HEK293 (cell line): ENCODE measurements at regions not wholly inside any gene's neighbourhood (a gene's known extent, or its start where the extent isn't known, plus 50 kb on each side); places are given as distances from the start of the nearest gene placed in this dataset.

Experiments
- CTCF ChIA-PET: fragments of 350-600 bp; formaldehyde crosslinking; extraction: SDS; loops from one replicate; lab custom pipeline; 2021; ENCODE audit warnings: antibody characterized with exemption; lab: Yijun Ruan, JAX
- POLR2A ChIA-PET: fragments of 300-600 bp; formaldehyde crosslinking; extraction: SDS; loops from one replicate; lab custom pipeline; 2020; ENCODE audit warnings: antibody characterized with exemption, inconsistent platforms; lab: Yijun Ruan, JAX
- H3K27ac ChIP-seq: fragments of 200-500 bp; sonication (Bioruptor generic); 2 replicates; pipeline ENCODE4 v1.5.1; 2014; ENCODE audit warnings: low read depth, low read length, control low read depth, inconsistent platforms; ENCODE audit errors: extremely low read depth
- H3K36me3 ChIP-seq, 2 experiments: fragments of 200-500 bp in 1 of 2; sonication (Bioruptor generic) in 1 of 2; 1 replicate in 1 of 2; 2 replicates in 1 of 2; pipeline ENCODE4 v1.5.1; 2014 to 2017; ENCODE audit warnings: inconsistent platforms in 2 of 2, low read length in 2 of 2; ENCODE audit not compliant: control insufficient read depth in 2 of 2, insufficient read depth in 1 of 2
- H3K4me1 ChIP-seq: fragments of 200-500 bp; sonication (Bioruptor generic); 2 replicates; pipeline ENCODE4 v1.5.1; 2014; ENCODE audit warnings: mild to moderate bottlenecking, low read length, inconsistent platforms; ENCODE audit not compliant: control insufficient read depth, insufficient read depth
- H3K4me3 ChIP-seq: 2 replicates; pipeline ENCODE4 v1.5.1; 2011; ENCODE audit warnings: low read depth, mild to moderate bottlenecking, control low read depth, low read length, moderate library complexity
- H3K9me3 ChIP-seq: fragments of 200-500 bp; sonication (Bioruptor generic); 2 replicates; pipeline ENCODE4 v1.5.1; 2014; ENCODE audit warnings: low read depth, low read length, inconsistent platforms; ENCODE audit not compliant: control insufficient read depth, insufficient read depth
- EGR2 ChIP-seq: fragments of 450-650 bp; formaldehyde crosslinking; IDR thresholded peaks from 2 replicates; pipeline ENCODE4 v1.5.1; 2016; ENCODE audit warnings: low read depth, missing biosample characterization, missing genetic modification characterization
- FEZF1 ChIP-seq: fragments of 450-650 bp; formaldehyde crosslinking; IDR thresholded peaks from 2 replicates; pipeline ENCODE4 v1.5.1; 2016; ENCODE audit warnings: missing biosample characterization, missing genetic modification characterization
- GFI1B ChIP-seq: fragments of 450-650 bp; formaldehyde crosslinking; IDR thresholded peaks from 2 replicates; pipeline ENCODE4 v1.5.1; 2016; ENCODE audit warnings: missing biosample characterization, missing genetic modification characterization
- GLI4 ChIP-seq: fragments of 450-650 bp; formaldehyde crosslinking; IDR thresholded peaks from 2 replicates; pipeline ENCODE4 v1.5.1; 2016; ENCODE audit warnings: missing biosample characterization, missing genetic modification characterization
- GLIS1 ChIP-seq: fragments of 450-650 bp; formaldehyde crosslinking; IDR thresholded peaks from 2 replicates; pipeline ENCODE4 v1.5.1; 2016; ENCODE audit warnings: missing biosample characterization, missing genetic modification characterization
- HOXD13 ChIP-seq: sonication (generic); formaldehyde crosslinking; IDR thresholded peaks from 2 replicates; pipeline ENCODE4 v1.8.0; 2022; ENCODE audit warnings: missing genetic modification reagents, borderline replicate concordance
- KLF16 ChIP-seq: fragments of 450-650 bp; formaldehyde crosslinking; IDR thresholded peaks from 2 replicates; pipeline ENCODE4 v1.5.1; 2017; ENCODE audit warnings: missing biosample characterization, missing genetic modification characterization
- PRDM10 ChIP-seq: fragments of 450-650 bp; formaldehyde crosslinking; IDR thresholded peaks from 2 replicates; pipeline ENCODE4 v1.5.1; 2016; ENCODE audit warnings: missing biosample characterization, missing genetic modification characterization
- SCRT2 ChIP-seq: fragments of 450-650 bp; formaldehyde crosslinking; IDR thresholded peaks from 2 replicates; pipeline ENCODE4 v1.5.1; 2016; ENCODE audit warnings: missing biosample characterization, missing genetic modification characterization
- SETDB1 ChIP-seq: IDR thresholded peaks from one replicate; pipeline ENCODE4 v1.6.1; 2017; ENCODE audit warnings: mild to moderate bottlenecking, low read length, moderate library complexity, mixed read lengths; ENCODE audit not compliant: insufficient read length
- SP7 ChIP-seq: fragments of 450-650 bp; formaldehyde crosslinking; IDR thresholded peaks from 2 replicates; pipeline ENCODE4 v1.5.1; 2016; ENCODE audit warnings: missing biosample characterization, missing genetic modification characterization
- TCF7L2 ChIP-seq: IDR thresholded peaks from 2 replicates; pipeline ENCODE4 v1.6.1; 2011; ENCODE audit warnings: low read depth, mild to moderate bottlenecking, inconsistent platforms, low read length, moderate library complexity, borderline replicate concordance
- TRIM28 ChIP-seq: IDR thresholded peaks from 2 replicates; pipeline ENCODE4 v1.6.1; 2011; ENCODE audit warnings: low read length, control low read depth, borderline replicate concordance
- ZBTB20 ChIP-seq: fragments of 450-650 bp; formaldehyde crosslinking; IDR thresholded peaks from 2 replicates; pipeline ENCODE4 v1.5.1; 2016; ENCODE audit warnings: missing biosample characterization, missing genetic modification characterization
- ZNF114 ChIP-seq: fragments of 450-650 bp; formaldehyde crosslinking; IDR thresholded peaks from 2 replicates; pipeline ENCODE4 v1.5.0; 2017; ENCODE audit warnings: missing biosample characterization, missing genetic modification characterization
- ZNF214 ChIP-seq: fragments of 450-650 bp; formaldehyde crosslinking; IDR thresholded peaks from 2 replicates; pipeline ENCODE4 v1.5.1; 2017; ENCODE audit warnings: missing biosample characterization, mild to moderate bottlenecking, missing genetic modification characterization, borderline replicate concordance
- ZNF23 ChIP-seq: fragments of 450-650 bp; formaldehyde crosslinking; IDR thresholded peaks from 2 replicates; pipeline ENCODE4 v1.5.1; 2016; ENCODE audit warnings: missing biosample characterization, missing genetic modification characterization, borderline replicate concordance
- ZNF292 ChIP-seq: fragments of 450-650 bp; formaldehyde crosslinking; IDR thresholded peaks from 2 replicates; pipeline ENCODE4 v1.5.1; 2016; ENCODE audit warnings: low read depth, missing biosample characterization, missing genetic modification characterization, borderline replicate concordance
- ZNF366 ChIP-seq: fragments of 450-650 bp; formaldehyde crosslinking; conservative IDR thresholded peaks from 2 replicates; pipeline ENCODE4 v1.5.1; 2016; ENCODE audit warnings: missing biosample characterization, missing genetic modification characterization
- ZNF37A ChIP-seq: fragments of 450-650 bp; IDR thresholded peaks from 2 replicates; pipeline ENCODE4 v1.5.1; 2018; ENCODE audit warnings: missing biosample characterization, missing genetic modification characterization
- ZNF391 ChIP-seq: fragments of 450-650 bp; formaldehyde crosslinking; IDR thresholded peaks from 2 replicates; pipeline ENCODE4 v1.5.1; 2016; ENCODE audit warnings: low read depth, missing biosample characterization, missing genetic modification characterization, borderline replicate concordance
- ZNF510 ChIP-seq: fragments of 450-650 bp; formaldehyde crosslinking; IDR thresholded peaks from 2 replicates; pipeline ENCODE4 v1.5.1; 2018; ENCODE audit warnings: mild to moderate bottlenecking, missing genetic modification characterization, missing biosample characterization; ENCODE audit not compliant: insufficient replicate concordance
- ZNF621 ChIP-seq: fragments of 450-650 bp; formaldehyde crosslinking; IDR thresholded peaks from 2 replicates; pipeline ENCODE4 v1.5.1; 2017; ENCODE audit warnings: missing biosample characterization, missing genetic modification characterization
- ZNF629 ChIP-seq: fragments of 450-650 bp; formaldehyde crosslinking; IDR thresholded peaks from 2 replicates; pipeline ENCODE4 v1.5.1; 2017; ENCODE audit warnings: missing biosample characterization, missing genetic modification characterization
- ZNF660 ChIP-seq: fragments of 450-650 bp; IDR thresholded peaks from 2 replicates; pipeline ENCODE4 v1.5.1; 2018; ENCODE audit warnings: missing biosample characterization, mild to moderate bottlenecking, missing genetic modification characterization
- ZNF777 ChIP-seq: fragments of 450-650 bp; formaldehyde crosslinking; IDR thresholded peaks from 2 replicates; pipeline ENCODE4 v1.5.1; 2017; ENCODE audit warnings: missing biosample characterization, missing genetic modification characterization, borderline replicate concordance
- ZNF843 ChIP-seq: fragments of 450-650 bp; formaldehyde crosslinking; IDR thresholded peaks from 2 replicates; pipeline ENCODE4 v1.5.1; 2016; ENCODE audit warnings: missing biosample characterization, missing genetic modification characterization
- TF ChIP-seq, protein P1 (sequence below): fragments of 450-650 bp; formaldehyde crosslinking; IDR thresholded peaks from 2 replicates; pipeline ENCODE4 v1.5.1; 2016; ENCODE audit warnings: missing biosample characterization, missing genetic modification characterization
- TF ChIP-seq, protein P2 (sequence below): fragments of 450-650 bp; formaldehyde crosslinking; IDR thresholded peaks from 2 replicates; pipeline ENCODE4 v1.5.1; 2016; ENCODE audit warnings: missing biosample characterization, missing genetic modification characterization

DNA sequence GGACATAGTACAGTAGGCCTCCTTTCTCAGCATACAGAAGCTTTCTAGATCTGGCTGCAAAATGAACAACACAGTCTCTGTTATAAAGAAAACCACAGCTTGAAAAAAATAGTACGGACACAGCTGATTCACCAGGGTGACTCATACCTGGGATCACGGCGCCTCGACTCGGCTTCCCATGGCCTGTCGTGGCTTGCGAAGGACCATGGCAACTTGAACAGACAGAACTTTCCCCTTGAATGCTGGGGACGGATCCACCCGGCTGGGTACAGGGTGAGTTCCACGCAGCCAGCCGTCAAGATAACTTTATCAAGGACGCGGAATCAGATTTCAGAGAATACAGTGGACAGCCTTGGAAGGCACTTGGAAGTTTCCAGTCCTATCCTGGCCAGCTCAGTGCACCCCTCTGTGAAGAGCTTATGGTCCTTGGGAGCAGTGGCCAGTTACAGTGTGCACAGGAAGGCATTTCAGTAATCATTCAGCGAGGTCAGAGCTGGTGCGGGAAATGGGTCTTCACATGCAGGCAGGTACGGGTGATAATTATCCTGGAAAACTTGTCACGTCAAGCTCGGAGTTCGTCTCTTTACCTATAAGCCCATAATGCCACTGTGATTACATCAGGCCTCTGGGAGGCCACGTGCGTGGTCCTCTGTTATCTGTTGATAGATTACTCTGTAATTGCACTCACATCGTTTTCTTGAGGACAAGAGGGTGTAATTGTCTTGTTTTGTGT lies 57.9 kb upstream of the MAF start:
- peak overlapping the region; percentile 48; the same call in 1 of the 2 replicates for H3K27ac ChIP-seq
- H3K4me1 ChIP-seq, result peaks cover 6% of the 10 kb centered on the region
- H3K36me3 ChIP-seq, result no peaks in the 10 kb centered on the region
- CTCF ChIA-PET, result interaction anchor here (0.6 kb wide), 2 partner anchors 55 to 324 kb away, joined by 3 to 6 read pairs; no protein-coding TSS in a partner anchor
- H3K4me3 ChIP-seq, result no peak overlapping the region
- TF ChIP-seq ZNF366 (tag by site-specific recombination) (0 out of 2 replicates have a peak, but pooled peaks have one; percentile 13), ZBTB20 (tag by site-specific recombination) (no peak), SP7 (peak; percentile 70), GLIS1 (tag by site-specific recombination) (0 out of 2 replicates have a peak, but pooled peaks have one; percentile 7), KLF16 (no peak), ZNF843 (tag by site-specific recombination) (peak; percentile 40; the same call in 1 of the 2 replicates), EGR2 (tag by site-specific recombination) (no peak), ZNF37A (no peak), ZNF214 (tag by site-specific recombination) (no peak), ZNF391 (tag by site-specific recombination) (no peak), TCF7L2 (no peak), ZNF23 (tag by site-specific recombination) (no peak), ZNF777 (no peak), FEZF1 (tag by site-specific recombination) (peak; percentile 93), PRDM10 (peak; percentile 80), ZNF114 (tag by site-specific recombination) (no peak), SETDB1 (peak; percentile 39), ZNF629 (tag by site-specific recombination) (no peak), SCRT2 (tag by site-specific recombination) (no peak), HOXD13 (CRISPR knock-in tag) (peak; percentile 15; the same call in 1 of the 2 replicates), GFI1B (tag by site-specific recombination) (no peak), ZNF510 (tag by site-specific recombination) (no peak), ZNF660 (peak; percentile 52; the same call in 1 of the 2 replicates), GLI4 (tag by site-specific recombination) (no peak), ZNF292 (tag by site-specific recombination) (no peak), ZNF621 (tag by site-specific recombination) (no peak), TRIM28 (peak; percentile 56; the same call in 1 of the 2 replicates)
- TF ChIP-seq, protein P1, sequence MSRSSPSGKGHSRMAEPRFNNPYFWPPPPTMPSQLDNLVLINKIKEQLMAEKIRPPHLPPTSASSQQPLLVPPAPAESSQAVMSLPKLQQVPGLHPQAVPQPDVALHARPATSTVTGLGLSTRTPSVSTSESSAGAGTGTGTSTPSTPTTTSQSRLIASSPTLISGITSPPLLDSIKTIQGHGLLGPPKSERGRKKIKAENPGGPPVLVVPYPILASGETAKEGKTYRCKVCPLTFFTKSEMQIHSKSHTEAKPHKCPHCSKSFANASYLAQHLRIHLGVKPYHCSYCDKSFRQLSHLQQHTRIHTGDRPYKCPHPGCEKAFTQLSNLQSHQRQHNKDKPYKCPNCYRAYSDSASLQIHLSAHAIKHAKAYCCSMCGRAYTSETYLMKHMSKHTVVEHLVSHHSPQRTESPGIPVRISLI (tag by site-specific recombination), result peak; percentile 75; the same call in 1 of the 2 replicates
- TF ChIP-seq, protein P2, sequence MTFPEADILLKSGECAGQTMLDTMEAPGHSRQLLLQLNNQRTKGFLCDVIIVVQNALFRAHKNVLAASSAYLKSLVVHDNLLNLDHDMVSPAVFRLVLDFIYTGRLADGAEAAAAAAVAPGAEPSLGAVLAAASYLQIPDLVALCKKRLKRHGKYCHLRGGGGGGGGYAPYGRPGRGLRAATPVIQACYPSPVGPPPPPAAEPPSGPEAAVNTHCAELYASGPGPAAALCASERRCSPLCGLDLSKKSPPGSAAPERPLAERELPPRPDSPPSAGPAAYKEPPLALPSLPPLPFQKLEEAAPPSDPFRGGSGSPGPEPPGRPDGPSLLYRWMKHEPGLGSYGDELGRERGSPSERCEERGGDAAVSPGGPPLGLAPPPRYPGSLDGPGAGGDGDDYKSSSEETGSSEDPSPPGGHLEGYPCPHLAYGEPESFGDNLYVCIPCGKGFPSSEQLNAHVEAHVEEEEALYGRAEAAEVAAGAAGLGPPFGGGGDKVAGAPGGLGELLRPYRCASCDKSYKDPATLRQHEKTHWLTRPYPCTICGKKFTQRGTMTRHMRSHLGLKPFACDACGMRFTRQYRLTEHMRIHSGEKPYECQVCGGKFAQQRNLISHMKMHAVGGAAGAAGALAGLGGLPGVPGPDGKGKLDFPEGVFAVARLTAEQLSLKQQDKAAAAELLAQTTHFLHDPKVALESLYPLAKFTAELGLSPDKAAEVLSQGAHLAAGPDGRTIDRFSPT (tag by site-specific recombination), result 0 out of 2 replicates have a peak, but pooled peaks have one; percentile 36
- H3K9me3 ChIP-seq, result no peaks in the 10 kb centered on the region
- POLR2A ChIA-PET, result interaction anchor here (1.0 kb wide), 1 partner anchor 58 kb away, joined by 3 read pairs; the partner anchor contains the start of gene MAF
